Mesendoderm (in vitro differentiated cells): ENCODE measurements at regions not wholly inside any gene's neighbourhood (a gene's known extent, or its start where the extent isn't known, plus 50 kb on each side); places are given as distances from the start of the nearest gene placed in this dataset.

Source experiments
- DNase-seq: peaks from one replicate; pipeline ENCODE4 v3.0.0; 2013
- H2AK5ac ChIP-seq: 2 replicates; pipeline ENCODE4 v1.6.1; 2013; ENCODE audit warnings: low read length, inconsistent platforms
- H2BK120ac ChIP-seq: 2 replicates; pipeline ENCODE4 v1.6.1; 2013; ENCODE audit warnings: low read depth, mild to moderate bottlenecking, low read length, moderate library complexity, mixed read lengths
- H2BK15ac ChIP-seq: replicated peaks from 2 replicates; pipeline ENCODE4 v1.6.1; 2013; ENCODE audit warnings: low read depth, mild to moderate bottlenecking, moderate library complexity
- H2BK5ac ChIP-seq: 2 replicates; pipeline ENCODE4 v1.6.1; 2013; ENCODE audit warnings: low read length, inconsistent platforms
- H3K18ac ChIP-seq: 2 replicates; pipeline ENCODE4 v1.6.1; 2013; ENCODE audit warnings: mild to moderate bottlenecking, low read length, mixed read lengths
- H3K23ac ChIP-seq: one replicate; pipeline ENCODE4 v1.6.1; 2013; ENCODE audit warnings: low read length
- H3K27ac ChIP-seq: 2 replicates; pipeline ENCODE4 v1.5.1; 2013; ENCODE audit warnings: low read depth, mild to moderate bottlenecking, inconsistent platforms, low read length, moderate library complexity
- H3K27me3 ChIP-seq: 2 replicates; pipeline ENCODE4 v1.6.1; 2013; ENCODE audit warnings: low read length, control low read depth, mild to moderate bottlenecking, inconsistent platforms; ENCODE audit not compliant: insufficient read depth, poor library complexity
- H3K36me3 ChIP-seq: 2 replicates; pipeline ENCODE4 v1.6.1; 2013; ENCODE audit warnings: low read length, inconsistent platforms; ENCODE audit not compliant: control insufficient read depth, insufficient read depth
- H3K4ac ChIP-seq: one replicate; pipeline ENCODE4 v1.6.1; 2013; ENCODE audit warnings: low read depth, mild to moderate bottlenecking, low read length, moderate library complexity
- H3K4me1 ChIP-seq: 2 replicates; pipeline ENCODE4 v1.6.1; 2013; ENCODE audit warnings: low read depth, low read length, inconsistent platforms; ENCODE audit not compliant: control insufficient read depth
- H3K4me2 ChIP-seq: 2 replicates; pipeline ENCODE4 v1.6.1; 2013; ENCODE audit warnings: low read length
- H3K4me3 ChIP-seq: 2 replicates; pipeline ENCODE4 v1.5.1; 2013; ENCODE audit warnings: mild to moderate bottlenecking, low read length
- H3K56ac ChIP-seq: one replicate; pipeline ENCODE4 v1.6.1; 2013; ENCODE audit warnings: low read length
- H3K79me1 ChIP-seq: 2 replicates; pipeline ENCODE4 v1.6.1; 2013; ENCODE audit warnings: low read length, inconsistent platforms
- H3K79me2 ChIP-seq: 2 replicates; pipeline ENCODE4 v1.6.1; 2013; ENCODE audit warnings: mild to moderate bottlenecking, low read length; ENCODE audit not compliant: control insufficient read depth, insufficient read depth
- H3K9ac ChIP-seq: 2 replicates; pipeline ENCODE4 v1.6.1; 2013; ENCODE audit warnings: low read length, inconsistent platforms
- H4K5ac ChIP-seq: one replicate; pipeline ENCODE4 v1.6.1; 2013; ENCODE audit warnings: low read length
- H4K8ac ChIP-seq: one replicate; pipeline ENCODE4 v1.6.1; 2013; ENCODE audit warnings: low read depth, mild to moderate bottlenecking, control low read depth, low read length, moderate library complexity
- WGBS: extraction: QIAGEN DNeasy Blood & Tissue Kit; methylation state at CpG from one replicate; pipeline ENCODE4 v1.1.7; 2013; ENCODE audit warnings: low lambda C conversion rate, missing lambda C conversion rate; ENCODE audit not compliant: insufficient coverage; ENCODE audit errors: extremely low coverage; 5-methylcytosine and 5-hydroxymethylcytosine counted together

- no peak overlapping the region for H3K4ac ChIP-seq
- no peak overlapping the region for H3K27ac ChIP-seq
- H3K36me3 ChIP-seq, result no peaks in the 10 kb centered on the region
- H2BK15ac ChIP-seq, result no peak overlapping the region
- H3K27me3 ChIP-seq, result no peaks in the 10 kb centered on the region
- no peak overlapping the region for H3K23ac ChIP-seq
- H3K79me2 ChIP-seq, result no peaks in the 10 kb centered on the region
- no peak overlapping the region for H4K5ac ChIP-seq
- H2BK5ac ChIP-seq, result no peak overlapping the region
- no peaks in the 10 kb centered on the region for H3K4me1 ChIP-seq
- no peak for DNase-seq
- H3K56ac ChIP-seq, result no peak overlapping the region
- no peak overlapping the region for H4K8ac ChIP-seq
- no peak overlapping the region for H3K18ac ChIP-seq
- no peak overlapping the region for H3K4me3 ChIP-seq
- H3K79me1 ChIP-seq, result no peaks in the 10 kb centered on the region
- H3K9ac ChIP-seq, result no peak overlapping the region
- H2BK120ac ChIP-seq, result no peak overlapping the region
- H3K4me2 ChIP-seq, result no peak overlapping the region
- no peak overlapping the region for H2AK5ac ChIP-seq
- no CpG with 5 or more reads among the region's 2 CpGs for WGBS
Measured at GRCh38 chr12:17853054-17853453, 236.9 kb downstream of the RERGL start.

- no peak overlapping the region for H3K23ac ChIP-seq
- H3K4ac ChIP-seq, result no peak overlapping the region
- H2AK5ac ChIP-seq, result no peak overlapping the region
- H4K8ac ChIP-seq, result no peak overlapping the region
- no peak overlapping the region for H2BK15ac ChIP-seq
- no CpG with 5 or more reads among the region's 1 CpG for WGBS
- H2BK5ac ChIP-seq, result no peak overlapping the region
- H4K5ac ChIP-seq, result no peak overlapping the region
- H3K4me1 ChIP-seq, result no peaks in the 10 kb centered on the region
- peak; percentile 15 for DNase-seq
- no peaks in the 10 kb centered on the region for H3K79me2 ChIP-seq
- no peak overlapping the region for H3K18ac ChIP-seq
- no peak overlapping the region for H3K4me2 ChIP-seq
- H3K27me3 ChIP-seq, result no peaks in the 10 kb centered on the region
- no peaks in the 10 kb centered on the region for H3K79me1 ChIP-seq
- H3K36me3 ChIP-seq, result no peaks in the 10 kb centered on the region
- no peak overlapping the region for H3K9ac ChIP-seq
- no peak overlapping the region for H3K27ac ChIP-seq
- H2BK120ac ChIP-seq, result no peak overlapping the region
- H3K4me3 ChIP-seq, result no peak overlapping the region
- no peak overlapping the region for H3K56ac ChIP-seq
Measured at GRCh38 chr12:17841496-17841895, 248.5 kb downstream of the RERGL start.

GRCh38 chr12:17829813-17830212, 260.2 kb downstream of the RERGL start:
- Histone ChIP-seq H3K27me3 (no peaks in the 10 kb centered on the region), H2BK120ac (no peak overlapping the region), H4K8ac (no peak overlapping the region), H2AK5ac (no peak overlapping the region), H2BK15ac (no peak overlapping the region), H2BK5ac (no peak overlapping the region), H3K4me2 (no peak overlapping the region), H3K27ac (no peak overlapping the region), H3K79me2 (no peaks in the 10 kb centered on the region), H3K4me3 (no peak overlapping the region), H3K9ac (no peak overlapping the region), H3K4ac (no peak overlapping the region), H4K5ac (no peak overlapping the region), H3K4me1 (no peaks in the 10 kb centered on the region), H3K18ac (no peak overlapping the region), H3K79me1 (no peaks in the 10 kb centered on the region), H3K23ac (no peak overlapping the region), H3K56ac (no peak overlapping the region), H3K36me3 (no peaks in the 10 kb centered on the region)
- peak; percentile 20 for DNase-seq
- WGBS, result no CpG with 5 or more reads among the region's 1 CpG

- H3K27ac ChIP-seq, result no peak overlapping the region
- H3K36me3 ChIP-seq, result no peaks in the 10 kb centered on the region
- no peaks in the 10 kb centered on the region for H3K4me1 ChIP-seq
- H2BK5ac ChIP-seq, result no peak overlapping the region
- H3K56ac ChIP-seq, result no peak overlapping the region
- H3K18ac ChIP-seq, result no peak overlapping the region
- no peak overlapping the region for H4K8ac ChIP-seq
- no peak overlapping the region for H3K9ac ChIP-seq
- no peak overlapping the region for H2AK5ac ChIP-seq
- H3K4me3 ChIP-seq, result no peak overlapping the region
- no peak overlapping the region for H4K5ac ChIP-seq
- no peak overlapping the region for H2BK15ac ChIP-seq
- H3K4me2 ChIP-seq, result no peak overlapping the region
- H3K27me3 ChIP-seq, result no peaks in the 10 kb centered on the region
- peak; percentile 11 for DNase-seq
- no peak overlapping the region for H3K4ac ChIP-seq
- H2BK120ac ChIP-seq, result no peak overlapping the region
- no peak overlapping the region for H3K23ac ChIP-seq
- no peaks in the 10 kb centered on the region for H3K79me2 ChIP-seq
- no peaks in the 10 kb centered on the region for H3K79me1 ChIP-seq
Measured at GRCh38 chr12:17818931-17819330, 271.1 kb downstream of the RERGL start.

- Histone ChIP-seq H2AK5ac (no peak overlapping the region), H3K23ac (no peak overlapping the region), H3K4me1 (no peaks in the 10 kb centered on the region), H3K9ac (no peak overlapping the region), H2BK120ac (no peak overlapping the region), H3K4me2 (no peak overlapping the region), H3K79me2 (no peaks in the 10 kb centered on the region), H3K79me1 (no peaks in the 10 kb centered on the region), H3K56ac (no peak overlapping the region), H3K4me3 (no peak overlapping the region), H3K4ac (no peak overlapping the region), H2BK5ac (no peak overlapping the region), H3K27me3 (no peaks in the 10 kb centered on the region), H4K5ac (no peak overlapping the region), H4K8ac (no peak overlapping the region), H3K27ac (no peak overlapping the region), H3K36me3 (no peaks in the 10 kb centered on the region), H3K18ac (no peak overlapping the region), H2BK15ac (no peak overlapping the region)
- whole genome bisulfite sequencing, result no CpG with 5 or more reads among the region's 3 CpGs
- DNase-seq, result no peak
Measured at GRCh38 chr12:17810399-17810798, 279.6 kb downstream of the RERGL start.

- no peak overlapping the region for H2AK5ac ChIP-seq
- no peak overlapping the region for H3K4me2 ChIP-seq
- no peak overlapping the region for H4K5ac ChIP-seq
- DNase-seq, result no peak
- no peaks in the 10 kb centered on the region for H3K4me1 ChIP-seq
- H3K27ac ChIP-seq, result no peak overlapping the region
- no peak overlapping the region for H4K8ac ChIP-seq
- H3K79me1 ChIP-seq, result no peaks in the 10 kb centered on the region
- H2BK15ac ChIP-seq, result no peak overlapping the region
- no peak overlapping the region for H3K23ac ChIP-seq
- no peaks in the 10 kb centered on the region for H3K36me3 ChIP-seq
- no peak overlapping the region for H2BK5ac ChIP-seq
- no peak overlapping the region for H3K4me3 ChIP-seq
- WGBS, result no CpG with 5 or more reads among the region's 1 CpG
- no peak overlapping the region for H3K4ac ChIP-seq
- H3K18ac ChIP-seq, result no peak overlapping the region
- H2BK120ac ChIP-seq, result no peak overlapping the region
- no peaks in the 10 kb centered on the region for H3K27me3 ChIP-seq
- H3K56ac ChIP-seq, result no peak overlapping the region
- no peaks in the 10 kb centered on the region for H3K79me2 ChIP-seq
- no peak overlapping the region for H3K9ac ChIP-seq
Measured at GRCh38 chr12:17809206-17809605, 280.8 kb downstream of the RERGL start.
